GM19452 (cell line): ENCODE measurements at regions not wholly inside any gene's neighbourhood (a gene's known extent, or its start where the extent isn't known, plus 50 kb on each side); places are given as distances from the start of the nearest gene placed in this dataset.
"Not testable (repeated sequence)": the region's sequence is repeated elsewhere in the genome, so short reads cannot be mapped to it uniquely, and the experiment has no call there.

ENCODE experiments used
- ATAC-seq: cut with Tn5 transposase; IDR thresholded peaks from one replicate; pipeline ENCODE4 v1.9.1; 2021; ENCODE audit not compliant: unreplicated experiment

- no peak for ATAC-seq
These were observed 83.3 kb upstream of the PDZD8 start for GRCh38 chr10:117458571-117458970.

GRCh38 chr10:117457932-117458331 lies 82.7 kb upstream of the PDZD8 start:
- ATAC-seq, result no peak

DNA sequence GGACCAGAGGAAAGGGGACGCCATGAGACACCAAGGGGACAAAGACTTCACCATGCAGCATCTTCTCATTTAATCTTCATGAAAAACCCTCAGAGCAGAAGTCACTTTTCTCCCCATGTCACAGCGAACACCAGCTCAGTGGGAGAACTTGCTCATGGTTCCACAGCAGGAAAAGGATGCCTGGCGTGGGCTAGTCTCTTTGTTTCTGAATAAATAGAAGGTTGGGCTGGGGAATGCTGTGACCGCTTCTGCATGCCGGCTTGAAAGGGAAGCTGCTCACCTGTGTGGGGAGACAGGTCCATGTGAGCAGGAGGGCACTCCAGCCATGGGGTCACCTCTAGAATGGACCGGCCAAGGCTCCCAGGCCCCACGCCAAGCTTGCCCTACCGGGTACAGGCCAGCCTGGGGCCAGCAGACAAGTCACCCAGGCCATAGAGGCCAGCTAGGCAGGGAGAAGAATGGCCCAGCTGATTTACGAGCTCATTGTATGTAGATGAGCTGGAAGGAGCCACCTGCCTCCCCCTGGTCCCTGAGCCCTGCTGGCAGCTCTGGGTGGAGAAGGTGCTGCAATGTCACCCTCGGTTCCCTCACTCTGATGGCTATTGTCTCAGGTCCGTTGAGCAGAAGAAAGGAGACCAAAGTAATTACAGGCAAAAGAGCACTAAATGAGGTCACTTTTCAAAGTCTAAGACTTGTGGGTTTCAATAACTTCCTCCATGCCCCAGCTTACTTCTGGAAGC lies 82.0 kb upstream of the PDZD8 start:
- ATAC-seq, result no peak

DNA sequence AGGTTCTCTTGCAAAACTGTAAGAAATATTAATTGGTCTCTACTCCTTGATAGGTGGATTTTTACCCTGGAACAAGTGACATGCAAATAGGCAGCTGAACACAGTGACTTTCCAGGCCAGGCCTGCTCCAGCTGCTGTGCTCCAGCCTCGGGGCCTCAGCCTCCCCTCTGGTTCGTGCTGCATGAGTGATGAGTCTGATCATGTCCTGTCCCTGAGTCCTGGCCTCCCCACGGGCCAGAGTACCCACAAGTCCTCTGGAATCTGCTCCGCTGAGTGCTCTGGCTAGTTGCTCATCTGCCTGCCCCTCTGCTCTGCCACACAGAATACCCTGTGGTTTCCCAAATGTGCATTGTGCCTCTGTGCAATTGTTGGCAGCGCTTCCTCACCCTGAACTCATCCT lies 80.1 kb upstream of the PDZD8 start:
- ATAC-seq, result no peak

- ATAC-seq, result no peak
These were observed 79.3 kb upstream of the PDZD8 start for GRCh38 chr10:117454502-117454901.

DNA sequence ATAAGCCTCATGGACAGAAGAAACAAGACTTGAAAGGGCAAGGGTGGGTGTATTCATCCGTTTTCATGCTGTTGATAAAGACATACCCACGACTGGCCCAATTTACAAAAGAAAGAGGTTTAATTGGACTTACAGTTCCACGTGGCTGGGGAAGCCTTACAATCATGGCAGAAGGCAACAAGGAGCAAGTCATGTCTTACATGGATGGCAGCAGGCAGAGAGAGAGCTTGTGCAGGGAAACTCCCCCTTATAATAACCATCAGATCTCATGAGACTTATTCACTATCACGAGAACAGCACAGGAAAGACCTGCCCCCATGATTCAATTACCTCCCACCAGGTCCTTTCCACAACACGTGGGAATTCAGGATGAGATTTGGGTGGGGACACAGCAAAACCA lies 78.2 kb upstream of the PDZD8 start:
- not testable (repeated sequence) for ATAC-seq

DNA sequence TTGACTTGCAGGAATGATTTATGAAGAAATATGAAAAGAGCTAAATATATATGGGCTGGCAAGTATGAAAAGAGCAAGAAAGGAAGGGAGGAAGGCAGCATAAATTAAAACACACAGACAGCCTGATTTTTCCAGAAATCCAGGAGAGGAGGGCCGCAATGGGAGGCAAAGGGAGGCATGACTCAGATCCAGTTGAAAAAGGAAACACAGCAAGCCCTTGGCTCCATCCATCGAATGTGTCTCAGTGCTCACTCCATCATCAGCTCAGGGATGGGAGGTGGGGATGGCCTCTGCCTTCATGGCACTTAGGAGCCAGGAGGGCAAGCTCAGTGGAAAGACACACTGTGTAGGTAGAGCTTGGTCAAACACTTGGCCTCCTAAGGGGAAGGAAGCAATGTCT lies 75.7 kb upstream of the PDZD8 start:
- no peak for ATAC-seq

DNA sequence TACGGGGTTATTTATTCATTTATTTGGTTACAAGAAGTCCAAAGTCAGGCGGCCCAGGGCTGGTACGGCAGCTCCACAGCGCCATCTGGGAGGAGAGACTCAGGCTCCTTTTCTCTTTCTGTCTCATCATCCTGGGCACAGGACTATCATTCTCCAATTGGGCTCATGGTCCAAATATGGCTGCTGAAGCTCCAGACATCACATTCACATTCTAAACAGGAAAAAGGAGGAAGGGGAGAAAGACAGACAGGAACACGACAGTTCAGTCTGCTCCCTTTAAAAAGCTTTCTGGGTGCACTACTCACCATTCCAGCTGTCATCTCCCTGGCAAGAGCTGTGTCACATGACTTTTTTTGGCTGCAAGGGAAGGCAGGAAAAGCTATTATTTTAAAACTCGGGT lies 74.4 kb upstream of the PDZD8 start:
- ATAC-seq, result no peak

- ATAC-seq, result no peak
These were observed 73.6 kb upstream of the PDZD8 start for GRCh38 chr10:117448802-117449201.

- no peak for ATAC-seq
These were observed 70.8 kb upstream of the PDZD8 start for GRCh38 chr10:117445992-117446391.

DNA sequence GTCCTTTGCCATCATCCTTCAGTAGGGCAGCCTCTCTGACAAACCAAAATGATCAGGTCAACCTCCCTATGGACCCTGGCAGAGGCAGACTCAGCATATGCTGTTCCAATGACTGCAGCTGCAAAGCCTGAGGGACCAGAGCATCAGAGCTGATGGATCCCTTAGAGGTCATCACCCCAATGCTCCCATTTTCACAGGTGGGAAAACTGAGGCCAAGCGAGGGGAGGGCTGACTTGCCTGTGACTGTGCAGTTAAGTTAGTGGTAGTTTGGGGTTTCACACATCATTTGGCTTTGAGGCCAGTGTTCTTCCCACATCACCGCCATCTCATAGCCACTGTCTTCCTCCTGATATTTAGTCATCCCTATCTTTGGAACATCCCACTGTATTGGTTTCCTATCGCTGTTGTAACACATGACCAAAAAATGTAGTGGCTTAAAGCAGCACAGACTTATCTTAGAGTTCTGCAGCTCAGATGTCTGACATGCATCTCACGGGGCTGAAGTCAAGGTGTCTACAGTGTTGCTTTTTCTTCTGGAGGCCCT lies 69.3 kb upstream of the PDZD8 start:
- no peak for ATAC-seq

GRCh38 chr10:117443686-117444041 lies 68.4 kb upstream of the PDZD8 start:
- no peak for ATAC-seq

GRCh38 chr10:117442944-117443685 lies 67.9 kb upstream of the PDZD8 start:
- no peak for ATAC-seq

DNA sequence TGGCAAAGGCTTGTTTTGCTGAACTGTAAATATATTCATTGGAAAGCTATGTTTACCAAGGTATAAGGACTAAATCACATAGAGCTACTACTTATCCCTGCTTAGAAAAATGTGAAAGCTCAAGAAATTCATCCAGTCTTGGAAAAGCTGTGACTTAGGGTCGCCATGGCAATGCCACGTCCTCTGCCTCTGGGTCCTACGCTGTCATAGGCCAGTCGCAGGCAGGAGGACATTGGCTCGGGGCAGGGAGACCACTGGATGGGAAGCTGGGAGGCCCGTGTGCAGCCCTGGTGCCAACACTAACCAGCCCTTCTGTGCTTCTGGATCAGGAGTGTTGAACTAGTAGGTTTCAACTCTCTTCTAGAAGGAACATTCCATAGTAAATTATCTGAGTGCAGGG lies 67.3 kb upstream of the PDZD8 start:
- ATAC-seq, result no peak

DNA sequence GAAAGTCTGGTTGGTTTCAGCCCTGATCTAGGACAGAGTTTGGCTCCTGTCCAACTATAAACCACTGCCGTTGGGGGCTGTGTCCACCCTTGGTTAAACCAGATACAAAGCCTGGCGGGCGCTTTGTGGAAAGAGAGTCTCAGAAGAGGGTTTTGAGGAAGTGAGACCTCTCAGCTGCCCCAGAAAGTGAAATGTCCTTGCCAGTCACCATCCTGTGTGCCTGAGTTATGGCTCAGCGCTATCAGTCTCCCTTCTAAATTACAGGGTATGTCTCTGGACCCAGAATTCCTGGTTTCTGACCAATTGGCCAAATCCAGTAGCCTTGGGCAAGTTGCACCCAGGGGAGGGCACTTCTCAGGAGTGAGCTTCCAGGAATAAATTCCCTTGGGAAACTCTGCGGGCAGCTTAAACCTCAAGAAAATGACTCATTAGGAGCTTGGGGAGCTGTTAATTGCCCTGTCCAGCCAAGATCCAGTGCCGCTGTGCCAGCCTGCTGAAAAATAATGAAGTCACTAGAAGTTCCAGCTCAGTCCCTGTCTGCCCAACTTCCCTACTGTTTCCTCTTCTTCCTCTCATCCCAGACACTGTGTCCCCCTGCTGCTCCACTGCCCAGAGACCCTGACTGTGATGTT lies 66.7 kb upstream of the PDZD8 start:
- ATAC-seq, result peak; percentile 77

- no peak for ATAC-seq
These were observed 66.1 kb upstream of the PDZD8 start for GRCh38 chr10:117441361-117441760.

DNA sequence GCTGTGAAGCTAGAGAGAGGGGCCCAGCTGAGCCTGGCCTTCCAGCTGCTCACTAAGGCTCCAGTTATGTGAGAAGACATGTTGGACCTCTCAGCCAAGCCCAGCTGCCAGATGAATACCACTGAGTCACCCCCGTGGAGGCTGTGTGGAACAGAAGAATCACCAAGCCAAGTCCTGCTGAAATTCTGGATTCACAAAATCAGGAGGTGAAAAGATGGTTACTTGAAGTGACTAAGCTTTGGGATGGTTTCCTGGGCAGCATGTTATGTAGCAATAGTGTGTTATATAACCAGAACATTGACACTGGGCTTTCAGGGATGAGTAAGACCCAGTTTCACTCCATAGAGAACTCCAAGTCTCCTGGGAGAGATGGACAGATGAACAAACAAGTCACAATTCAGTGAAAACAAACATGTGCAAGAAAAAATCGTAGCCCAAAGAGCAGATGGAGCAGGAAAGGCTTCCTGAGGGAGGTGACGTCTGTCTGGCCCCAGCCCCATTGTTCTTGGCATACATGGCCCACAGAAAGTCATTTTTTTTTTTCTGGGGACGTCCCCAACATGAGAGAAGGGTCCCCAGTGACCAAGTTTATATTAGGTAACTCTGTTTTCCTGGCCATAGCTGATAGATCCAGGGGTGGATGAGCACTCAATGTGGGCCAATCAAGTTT lies 64.1 kb upstream of the PDZD8 start:
- no peak for ATAC-seq

DNA sequence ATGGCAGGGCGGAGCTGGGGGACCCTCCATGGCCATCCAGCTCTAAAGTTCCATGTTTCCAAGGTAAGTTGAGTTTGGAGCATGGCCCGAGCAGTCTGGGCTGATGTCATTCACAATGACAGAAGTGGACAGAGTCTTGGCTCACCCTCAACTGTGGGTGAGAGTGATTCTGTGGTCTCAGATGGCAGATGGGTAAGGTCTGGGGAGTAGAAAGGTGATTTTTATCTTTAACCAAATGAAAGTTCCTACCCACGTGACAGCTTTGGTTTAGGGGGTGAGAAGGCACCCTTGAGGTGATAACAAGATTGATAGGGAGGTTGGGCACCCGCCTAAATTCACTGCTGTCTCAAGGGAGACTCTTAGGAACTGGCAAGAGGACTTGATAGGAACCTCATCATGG lies 57.6 kb upstream of the PDZD8 start:
- no peak for ATAC-seq

DNA sequence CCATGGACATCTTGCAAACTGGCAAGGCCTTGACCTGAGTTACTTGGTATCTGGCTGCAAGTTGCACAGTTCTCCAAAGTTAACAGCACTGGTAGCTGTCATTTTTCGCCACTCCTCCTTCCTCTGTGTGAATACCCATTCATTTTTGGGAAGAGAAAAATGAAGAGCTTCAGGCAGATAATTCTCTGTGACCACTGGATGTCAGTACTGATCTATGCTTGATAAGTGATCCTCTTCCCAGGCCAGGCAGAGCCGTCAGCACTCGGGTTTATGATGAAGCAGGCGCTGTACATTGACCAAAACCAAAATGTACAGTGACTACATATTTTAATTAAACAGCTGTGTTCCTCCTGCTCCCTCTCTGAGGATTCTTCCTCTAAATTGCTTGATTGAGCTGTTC lies 55.9 kb upstream of the PDZD8 start:
- ATAC-seq, result no peak

DNA sequence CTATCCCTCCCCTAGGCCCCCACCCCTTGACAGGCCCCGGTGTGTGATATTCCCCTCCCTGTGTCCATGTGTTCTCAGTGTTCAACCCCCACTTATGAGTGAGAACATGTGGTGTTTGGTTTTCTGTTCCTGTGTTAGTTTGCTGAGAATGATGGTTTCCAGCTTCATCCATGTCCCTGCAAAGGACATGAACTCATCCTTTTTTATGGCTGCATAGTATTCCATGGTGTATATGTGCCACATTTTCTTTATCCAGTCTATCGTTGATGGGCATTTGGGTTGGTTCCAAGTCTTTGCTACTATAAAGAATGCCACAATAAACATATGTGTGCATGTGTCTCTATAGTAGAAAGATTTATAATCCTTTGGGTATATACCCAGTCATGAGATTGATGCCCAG lies 55.3 kb upstream of the PDZD8 start:
- not testable (repeated sequence) for ATAC-seq

- ATAC-seq, result no peak
These were observed 54.5 kb upstream of the PDZD8 start for GRCh38 chr10:117429643-117430265.
